NB4 (cell line): ENCODE measurements at regions not wholly inside any gene's neighbourhood (a gene's known extent, or its start where the extent isn't known, plus 50 kb on each side); places are given as distances from the start of the nearest gene placed in this dataset.

Experiments
- MAX ChIP-seq: IDR thresholded peaks from 2 replicates; pipeline ENCODE4 v1.6.1; 2011; ENCODE audit warnings: low read depth, low read length
- MYC ChIP-seq: IDR thresholded peaks from 2 replicates; pipeline ENCODE4 v1.6.1; 2011; ENCODE audit warnings: low read depth, low read length
- POLR2A ChIP-seq: IDR thresholded peaks from 2 replicates; pipeline ENCODE4 v1.6.1; 2011; ENCODE audit warnings: mild to moderate bottlenecking; ENCODE audit not compliant: insufficient read length; ENCODE audit errors: extremely low read depth
- TF ChIP-seq, protein P1 (sequence below): IDR thresholded peaks from one replicate; pipeline ENCODE4 v1.5.1; 2012; ENCODE audit warnings: low read depth, low read length

DNA sequence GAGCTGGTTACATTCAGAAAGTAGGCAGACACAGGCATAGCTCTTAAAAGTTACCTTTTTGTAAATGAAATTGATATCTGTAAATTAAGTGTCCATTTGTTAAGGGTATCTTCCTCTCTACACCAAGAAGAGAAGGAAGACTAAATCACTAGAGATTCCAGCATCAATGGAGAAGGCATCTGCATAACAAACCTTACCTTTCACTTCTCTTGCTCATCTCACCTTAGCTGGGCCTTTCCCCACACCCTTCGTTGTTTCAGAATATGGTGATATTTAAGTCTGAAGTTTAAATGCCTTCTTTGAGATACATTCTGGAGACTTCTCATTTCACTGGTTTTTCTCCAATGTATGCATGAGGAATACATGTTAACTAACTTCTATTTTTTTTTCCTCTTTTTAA, 54.5 kb upstream of the TGFBR2 start:
- TF ChIP-seq, protein P1, sequence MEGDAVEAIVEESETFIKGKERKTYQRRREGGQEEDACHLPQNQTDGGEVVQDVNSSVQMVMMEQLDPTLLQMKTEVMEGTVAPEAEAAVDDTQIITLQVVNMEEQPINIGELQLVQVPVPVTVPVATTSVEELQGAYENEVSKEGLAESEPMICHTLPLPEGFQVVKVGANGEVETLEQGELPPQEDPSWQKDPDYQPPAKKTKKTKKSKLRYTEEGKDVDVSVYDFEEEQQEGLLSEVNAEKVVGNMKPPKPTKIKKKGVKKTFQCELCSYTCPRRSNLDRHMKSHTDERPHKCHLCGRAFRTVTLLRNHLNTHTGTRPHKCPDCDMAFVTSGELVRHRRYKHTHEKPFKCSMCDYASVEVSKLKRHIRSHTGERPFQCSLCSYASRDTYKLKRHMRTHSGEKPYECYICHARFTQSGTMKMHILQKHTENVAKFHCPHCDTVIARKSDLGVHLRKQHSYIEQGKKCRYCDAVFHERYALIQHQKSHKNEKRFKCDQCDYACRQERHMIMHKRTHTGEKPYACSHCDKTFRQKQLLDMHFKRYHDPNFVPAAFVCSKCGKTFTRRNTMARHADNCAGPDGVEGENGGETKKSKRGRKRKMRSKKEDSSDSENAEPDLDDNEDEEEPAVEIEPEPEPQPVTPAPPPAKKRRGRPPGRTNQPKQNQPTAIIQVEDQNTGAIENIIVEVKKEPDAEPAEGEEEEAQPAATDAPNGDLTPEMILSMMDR = no peak
- TF ChIP-seq MAX (no peak), POLR2A (no peak), MYC (no peak)
